Testis (tissue), 2 donors: ENCODE measurements at regions not wholly inside any gene's neighbourhood (a gene's known extent, or its start where the extent isn't known, plus 50 kb on each side); places are given as distances from the start of the nearest gene placed in this dataset.
"Not testable (repeated sequence)": the region's sequence is repeated elsewhere in the genome, so short reads cannot be mapped to it uniquely, and the experiment has no call there.

ENCODE experiments used
- CTCF ChIP-seq, 3 experiments: fragments of 450-650 bp in 2 of 3; fragments of 200-600 bp in 1 of 3; sonication (generic) in 1 of 3; IDR thresholded peaks; one replicate each; pipeline ENCODE4 v1.5.1; 2016 to 2019; ENCODE audit warnings: antibody characterized with exemption in 3 of 3, mild to moderate bottlenecking in 2 of 3, moderate library complexity in 1 of 3
- POLR2A ChIP-seq: fragments of 450-650 bp; IDR thresholded peaks from one replicate; pipeline ENCODE4 v1.6.1; 2017; ENCODE audit warnings: antibody characterized with exemption, mild to moderate bottlenecking, moderate library complexity

DNA sequence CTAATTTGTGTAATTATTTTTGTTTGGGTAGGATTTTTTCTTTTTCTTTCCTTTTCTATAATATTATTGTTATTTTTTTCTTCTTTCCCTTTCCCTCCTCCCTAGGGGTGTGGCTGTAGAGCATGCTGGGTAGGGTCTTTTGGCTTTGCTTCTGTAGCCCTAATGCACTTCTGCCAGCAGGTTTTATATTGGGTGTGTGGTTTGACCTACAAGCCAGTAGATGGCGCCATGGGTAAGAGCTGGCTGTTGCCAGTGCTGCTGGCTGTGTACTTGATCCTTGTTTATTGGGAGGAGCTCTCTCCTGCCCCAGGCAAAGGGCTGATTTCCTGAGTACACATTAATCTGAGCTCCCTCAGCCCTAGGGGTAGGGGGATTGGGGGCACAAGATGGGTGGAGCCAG lies 67.7 kb upstream of the PARP4 start:
- TF ChIP-seq CTCF (IDR thresholded peaks at IDR 0.05), result peak; percentile 24 to 46 (median 39)
- TF ChIP-seq POLR2A, result not testable (repeated sequence)
